SU-DHL-6 (cell line): ENCODE measurements at regions not wholly inside any gene's neighbourhood (a gene's known extent, or its start where the extent isn't known, plus 50 kb on each side); places are given as distances from the start of the nearest gene placed in this dataset.

Experiments
- H2AFZ ChIP-seq: fragments of 200-600 bp; sonication (generic); 2 replicates; pipeline ENCODE4 v1.6.1; 2014; ENCODE audit warnings: low read depth, mild to moderate bottlenecking, moderate library complexity, mixed read lengths, antibody characterized with exemption, low read length; ENCODE audit not compliant: severe bottlenecking
- H3F3A ChIP-seq: fragments of 200-600 bp; shearing (Covaris generic); 2 replicates; pipeline ENCODE4 v1.6.0; 2016; ENCODE audit warnings: antibody characterized with exemption, mild to moderate bottlenecking; ENCODE audit not compliant: insufficient read depth
- H3K27ac ChIP-seq: fragments of 200-600 bp; sonication (generic); 2 replicates; pipeline ENCODE4 v1.5.1; 2016; ENCODE audit warnings: low read depth, mild to moderate bottlenecking, low read length, moderate library complexity, mixed read lengths
- H3K27me3 ChIP-seq: fragments of 200-600 bp; sonication (generic), shearing (Covaris generic); 2 replicates; pipeline ENCODE4 v1.6.0; 2014; ENCODE audit warnings: mild to moderate bottlenecking, low read length
- H3K36me3 ChIP-seq: fragments of 200-600 bp; sonication (generic); 2 replicates; pipeline ENCODE4 v1.6.1; 2014; ENCODE audit warnings: mild to moderate bottlenecking, low read length, mixed read lengths
- H3K4me2 ChIP-seq: fragments of 300-600, 200-600 bp; shearing (Covaris generic), sonication (generic); 2 replicates; pipeline ENCODE4 v1.6.0; 2014; ENCODE audit warnings: low read length, low read depth, mild to moderate bottlenecking; ENCODE audit not compliant: poor library complexity, severe bottlenecking
- H3K4me3 ChIP-seq: fragments of 200-600 bp; sonication (generic); 2 replicates; pipeline ENCODE4 v1.5.1; 2014; ENCODE audit warnings: antibody characterized with exemption, low read length, mild to moderate bottlenecking, mixed read lengths; ENCODE audit not compliant: insufficient read depth, poor library complexity, severe bottlenecking
- H3K79me2 ChIP-seq: fragments of 200-600 bp; sonication (generic); 2 replicates; pipeline ENCODE4 v1.6.1; 2014; ENCODE audit warnings: mild to moderate bottlenecking, low read length, moderate library complexity; ENCODE audit not compliant: insufficient read depth
- H3K9ac ChIP-seq: fragments of 200-600 bp; sonication (generic); 2 replicates; pipeline ENCODE4 v1.7.0; 2014; ENCODE audit warnings: mild to moderate bottlenecking, low read length
- H3K9me2 ChIP-seq: fragments of 200-600 bp; sonication (generic); replicated peaks from 2 replicates; pipeline ENCODE4 v1.6.1; 2014; ENCODE audit warnings: low read length; ENCODE audit not compliant: insufficient read depth
- H3K9me3 ChIP-seq: fragments of 200-600 bp; sonication (generic); 2 replicates; pipeline ENCODE4 v1.6.1; 2014; ENCODE audit warnings: low read length, mixed read lengths; ENCODE audit not compliant: insufficient read depth
- H4K20me1 ChIP-seq: fragments of 200-600 bp; sonication (generic); 2 replicates; pipeline ENCODE4 v1.6.1; 2014; ENCODE audit warnings: low read depth, mild to moderate bottlenecking, antibody characterized with exemption, low read length, moderate library complexity, mixed read lengths
- EZH2phosphoT487 ChIP-seq: fragments of 200-600 bp; sonication (generic), shearing (Covaris generic); conservative IDR thresholded peaks from 2 replicates; pipeline ENCODE4 v1.6.1; 2018; ENCODE audit warnings: mild to moderate bottlenecking, antibody characterized with exemption, low read length, moderate library complexity, mixed read lengths
- TF ChIP-seq, protein P1 (sequence below): fragments of 200-600 bp; sonication (generic); IDR thresholded peaks from one replicate; pipeline ENCODE4 v1.5.1; 2017; ENCODE audit warnings: antibody characterized with exemption, mild to moderate bottlenecking, low read length, moderate library complexity; ENCODE audit not compliant: insufficient read depth, poor library complexity, severe bottlenecking

DNA sequence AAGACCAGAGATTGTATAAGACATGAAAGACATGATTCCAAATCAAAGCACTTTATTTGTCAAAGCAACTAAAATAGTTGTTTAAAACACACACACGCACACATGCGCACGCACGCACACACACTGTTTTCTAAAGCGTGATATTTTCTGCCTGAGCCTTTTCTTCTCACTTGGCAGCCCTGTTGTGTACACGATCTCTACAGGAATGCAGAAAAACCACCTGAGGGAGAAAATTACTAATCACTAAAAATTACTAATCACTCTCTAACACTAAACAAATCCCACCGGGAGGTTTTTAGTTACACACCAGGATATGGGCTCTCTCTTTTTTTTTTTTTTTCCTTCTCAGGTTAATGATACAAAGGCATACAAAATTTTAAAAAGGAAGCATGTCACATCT lies 160.1 kb upstream of the ATP11B start:
- no peak overlapping the region for H3K27ac ChIP-seq
- H4K20me1 ChIP-seq: no peaks in the 10 kb centered on the region
- no peaks in the 10 kb centered on the region for H3K9me3 ChIP-seq
- H3K27me3 ChIP-seq: no peaks in the 10 kb centered on the region
- H3F3A ChIP-seq: no peaks in the 10 kb centered on the region
- H3K4me3 ChIP-seq: no peak overlapping the region
- H3K79me2 ChIP-seq: no peaks in the 10 kb centered on the region
- H3K36me3 ChIP-seq: no peaks in the 10 kb centered on the region
- no peak for TF ChIP-seq EZH2phosphoT487
- TF ChIP-seq, protein P1, sequence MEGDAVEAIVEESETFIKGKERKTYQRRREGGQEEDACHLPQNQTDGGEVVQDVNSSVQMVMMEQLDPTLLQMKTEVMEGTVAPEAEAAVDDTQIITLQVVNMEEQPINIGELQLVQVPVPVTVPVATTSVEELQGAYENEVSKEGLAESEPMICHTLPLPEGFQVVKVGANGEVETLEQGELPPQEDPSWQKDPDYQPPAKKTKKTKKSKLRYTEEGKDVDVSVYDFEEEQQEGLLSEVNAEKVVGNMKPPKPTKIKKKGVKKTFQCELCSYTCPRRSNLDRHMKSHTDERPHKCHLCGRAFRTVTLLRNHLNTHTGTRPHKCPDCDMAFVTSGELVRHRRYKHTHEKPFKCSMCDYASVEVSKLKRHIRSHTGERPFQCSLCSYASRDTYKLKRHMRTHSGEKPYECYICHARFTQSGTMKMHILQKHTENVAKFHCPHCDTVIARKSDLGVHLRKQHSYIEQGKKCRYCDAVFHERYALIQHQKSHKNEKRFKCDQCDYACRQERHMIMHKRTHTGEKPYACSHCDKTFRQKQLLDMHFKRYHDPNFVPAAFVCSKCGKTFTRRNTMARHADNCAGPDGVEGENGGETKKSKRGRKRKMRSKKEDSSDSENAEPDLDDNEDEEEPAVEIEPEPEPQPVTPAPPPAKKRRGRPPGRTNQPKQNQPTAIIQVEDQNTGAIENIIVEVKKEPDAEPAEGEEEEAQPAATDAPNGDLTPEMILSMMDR: no peak
- no peak overlapping the region for H2AFZ ChIP-seq
- no peak overlapping the region for H3K4me2 ChIP-seq
- no peak overlapping the region for H3K9ac ChIP-seq
- H3K9me2 ChIP-seq: no peaks in the 10 kb centered on the region

DNA sequence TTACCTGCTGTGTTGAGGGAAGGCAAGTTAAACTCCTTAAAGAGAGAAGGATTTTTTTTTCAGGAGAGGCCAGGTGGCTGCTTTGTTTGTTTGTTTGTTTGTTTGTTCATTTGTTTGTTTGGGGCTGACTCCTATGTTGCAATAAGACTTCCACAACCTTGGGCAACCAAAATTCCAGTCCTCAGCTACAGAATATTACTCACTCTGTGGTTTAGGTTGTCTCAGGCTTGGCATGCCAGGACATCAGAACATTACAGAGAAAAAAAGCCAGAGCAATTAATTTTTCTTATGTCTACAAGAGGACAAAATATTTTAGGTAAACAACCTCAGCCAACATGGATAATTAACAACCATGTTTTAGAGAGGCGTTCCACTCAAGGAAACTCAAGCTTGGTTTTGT lies 156.7 kb upstream of the ATP11B start:
- Histone ChIP-seq H3K27me3 (0 out of 2 replicates have a peak, but pooled peaks cover 4% of the 10 kb centered on the region), H3K4me2 (no peak overlapping the region), H3K9me3 (no peaks in the 10 kb centered on the region), H4K20me1 (no peaks in the 10 kb centered on the region), H3F3A (no peaks in the 10 kb centered on the region), H3K4me3 (no peak overlapping the region), H3K9me2 (no peaks in the 10 kb centered on the region), H3K9ac (no peak overlapping the region), H2AFZ (no peak overlapping the region), H3K36me3 (no peaks in the 10 kb centered on the region), H3K79me2 (no peaks in the 10 kb centered on the region), H3K27ac (no peak overlapping the region)
- TF ChIP-seq, protein P1: no peak
- TF ChIP-seq EZH2phosphoT487: no peak

DNA sequence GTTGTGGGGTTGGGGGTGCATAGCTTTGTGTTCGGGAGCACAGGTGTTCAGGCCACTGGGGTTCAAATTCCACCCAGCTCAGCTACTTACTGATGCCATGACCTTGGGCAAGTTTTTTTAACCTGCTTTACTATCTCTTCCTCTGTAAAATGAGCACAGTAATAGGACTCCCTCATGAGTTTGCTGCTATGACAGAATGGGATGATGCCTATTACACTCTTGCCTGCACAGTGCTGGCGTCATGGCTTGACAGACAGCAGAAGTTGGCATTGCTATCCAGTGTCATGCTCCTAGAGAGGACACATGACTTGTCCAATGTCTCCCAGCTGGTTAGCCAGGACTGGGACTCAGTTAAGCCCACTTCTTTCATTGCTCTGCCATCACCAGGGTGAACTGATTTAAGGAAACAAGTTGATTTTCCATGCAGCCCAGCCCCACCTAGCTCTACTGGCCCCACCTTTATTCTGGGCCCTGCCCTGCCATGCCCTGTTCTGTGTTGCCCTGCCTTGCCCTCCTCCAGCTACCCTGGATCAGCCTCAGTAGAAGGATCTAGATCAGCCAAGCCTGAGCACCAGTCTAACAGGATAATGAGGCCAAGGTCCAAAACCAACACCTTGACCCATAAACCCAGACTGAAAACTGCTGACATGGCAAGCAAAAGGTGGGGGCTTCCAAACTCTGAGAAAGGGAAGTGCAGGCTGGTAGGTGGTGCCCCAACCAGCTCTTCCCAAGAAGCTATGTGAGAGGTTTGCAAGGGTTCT lies 155.8 kb upstream of the ATP11B start:
- Histone ChIP-seq H3K9ac (no peak overlapping the region), H3K4me2 (no peak overlapping the region), H3K27me3 (0 out of 2 replicates have a peak, but pooled peaks cover 4% of the 10 kb centered on the region), H3K27ac (no peak overlapping the region), H3K9me2 (no peaks in the 10 kb centered on the region), H3K9me3 (no peaks in the 10 kb centered on the region), H4K20me1 (no peaks in the 10 kb centered on the region), H3K79me2 (no peaks in the 10 kb centered on the region), H2AFZ (no peak overlapping the region), H3K4me3 (no peak overlapping the region), H3F3A (no peaks in the 10 kb centered on the region), H3K36me3 (no peaks in the 10 kb centered on the region)
- TF ChIP-seq, protein P1: no peak
- TF ChIP-seq EZH2phosphoT487: no peak
